ENCODE measurements at regions not wholly inside any gene's neighbourhood (a gene's known extent, or its start where the extent isn't known, plus 50 kb on each side); places are given as distances from the start of the nearest gene placed in this dataset.

- no peak for ATAC-seq
- no peak overlapping the region for H3K4me3 Mint-ChIP-seq
- no peaks in the 10 kb centered on the region for H3K4me1 Mint-ChIP-seq
These were observed 145.3 kb downstream of the POSTN start for GRCh38 chr13:37453246-37453645.

GRCh38 chr13:37450276-37450675 lies 148.3 kb downstream of the POSTN start:
- WGBS (ENCODE audit: insufficient coverage) = 62% methylated on average over 1 of the region's 2 CpGs
- Histone ChIP-seq H3K27me3 (ENCODE audit: control insufficient read depth, insufficient read depth, low read length) (no peaks in the 10 kb centered on the region), H3K4me3 (ENCODE audit: low read length) (no peak overlapping the region), H3K4me1 (ENCODE audit: control insufficient read depth, insufficient read depth, low read length) (no peaks in the 10 kb centered on the region), H3K9me3 (ENCODE audit: control insufficient read depth, insufficient read depth, low read length) (peaks cover 6% of the 10 kb centered on the region), H3K27ac (ENCODE audit: low read length) (no peak overlapping the region), H3K36me3 (ENCODE audit: control insufficient read depth, insufficient read depth, low read length) (no peaks in the 10 kb centered on the region)
- H3K36me3 Mint-ChIP-seq = peaks cover 33% of the 10 kb centered on the region
- intact Hi-C loops (cut with micrococcal nuclease) = no loop called here
- ATAC-seq (no peak), DNase-seq (no peak)
- peaks cover 19 to 23% of the 10 kb centered on the region in 2 donors for H3K9me3 Mint-ChIP-seq
- no peaks in the 10 kb centered on the region for H3K27me3 Mint-ChIP-seq (ENCODE audit: low read depth in 2 of 2)
- TF ChIP-seq CTCF (IDR thresholded peaks at IDR 0.05) = no peak
- H3K4me1 Mint-ChIP-seq = no peaks in the 10 kb centered on the region
- H3K4me3 Mint-ChIP-seq = no peak overlapping the region
- no peak overlapping the region for H3K27ac Mint-ChIP-seq

More at GRCh38 chr13:37453246-37453645, 145.3 kb downstream of the POSTN start:
- H3K4me1 ChIP-seq (ENCODE audit: control insufficient read depth, insufficient read depth, low read length) = no peaks in the 10 kb centered on the region
- Mint-ChIP-seq H3K27ac (no peak overlapping the region), H3K36me3 (peaks cover 26% of the 10 kb centered on the region), H3K27me3 (ENCODE audit: low read depth in 2 of 2) (no peaks in the 10 kb centered on the region), H3K9me3 (peaks cover 17 to 18% of the 10 kb centered on the region in 2 donors)
- H3K27ac ChIP-seq (ENCODE audit: low read length) = no peak overlapping the region
- H3K36me3 ChIP-seq (ENCODE audit: control insufficient read depth, insufficient read depth, low read length) = no peaks in the 10 kb centered on the region
- intact Hi-C loops (cut with micrococcal nuclease) = no loop called here
- DNase-seq = no peak
- no peak for TF ChIP-seq CTCF (IDR thresholded peaks at IDR 0.05)
- H3K4me3 ChIP-seq (ENCODE audit: low read length) = no peak overlapping the region
- no peaks in the 10 kb centered on the region for H3K27me3 ChIP-seq (ENCODE audit: control insufficient read depth, insufficient read depth, low read length)
- WGBS (ENCODE audit: insufficient coverage) = 80% methylated on average over 2 of the region's 2 CpGs
- H3K9me3 ChIP-seq (ENCODE audit: control insufficient read depth, insufficient read depth, low read length) = no peaks in the 10 kb centered on the region

GRCh38 chr13:37448153-37448552 lies 150.4 kb downstream of the POSTN start:
- H3K27ac ChIP-seq (ENCODE audit: low read length) = no peak overlapping the region
- intact Hi-C loops (cut with micrococcal nuclease) = no loop called here
- no peaks in the 10 kb centered on the region for H3K4me1 Mint-ChIP-seq
- H3K4me3 ChIP-seq (ENCODE audit: low read length) = no peak overlapping the region
- no peak for TF ChIP-seq CTCF (IDR thresholded peaks at IDR 0.05)
- H3K4me3 Mint-ChIP-seq = no peak overlapping the region
- no peaks in the 10 kb centered on the region for H3K4me1 ChIP-seq (ENCODE audit: control insufficient read depth, insufficient read depth, low read length)
- H3K36me3 Mint-ChIP-seq = peaks cover 22% of the 10 kb centered on the region
- ATAC-seq = no peak
- WGBS (ENCODE audit: insufficient coverage) = 86% methylated on average over 1 of the region's 1 CpG
- H3K9me3 ChIP-seq (ENCODE audit: control insufficient read depth, insufficient read depth, low read length) = peaks cover 6% of the 10 kb centered on the region
- no peaks in the 10 kb centered on the region for H3K27me3 ChIP-seq (ENCODE audit: control insufficient read depth, insufficient read depth, low read length)
- peaks cover 13 to 21% of the 10 kb centered on the region in 2 donors for H3K9me3 Mint-ChIP-seq
- no peaks in the 10 kb centered on the region for H3K36me3 ChIP-seq (ENCODE audit: control insufficient read depth, insufficient read depth, low read length)
- DNase-seq = no peak
- H3K27me3 Mint-ChIP-seq (ENCODE audit: low read depth in 2 of 2) = no peaks in the 10 kb centered on the region
- H3K27ac Mint-ChIP-seq = no peak overlapping the region

- Histone ChIP-seq H3K9me3 (ENCODE audit: control insufficient read depth, insufficient read depth, low read length) (peaks cover 6% of the 10 kb centered on the region), H3K27ac (ENCODE audit: low read length) (no peak overlapping the region), H3K27me3 (ENCODE audit: control insufficient read depth, insufficient read depth, low read length) (no peaks in the 10 kb centered on the region), H3K4me1 (ENCODE audit: control insufficient read depth, insufficient read depth, low read length) (no peaks in the 10 kb centered on the region), H3K4me3 (ENCODE audit: low read length) (no peak overlapping the region), H3K36me3 (ENCODE audit: control insufficient read depth, insufficient read depth, low read length) (no peaks in the 10 kb centered on the region)
- H3K4me3 Mint-ChIP-seq = no peak overlapping the region
- DNase-seq = no peak
- intact Hi-C loops (cut with micrococcal nuclease) = no loop called here
- ATAC-seq = no peak
- TF ChIP-seq CTCF (IDR thresholded peaks at IDR 0.05) = no peak
- H3K27me3 Mint-ChIP-seq (ENCODE audit: low read depth in 2 of 2) = no peaks in the 10 kb centered on the region
- WGBS (ENCODE audit: insufficient coverage) = 88% methylated on average over 3 of the region's 3 CpGs
- peaks cover 18 to 19% of the 10 kb centered on the region in 2 donors for H3K9me3 Mint-ChIP-seq
- no peaks in the 10 kb centered on the region for H3K4me1 Mint-ChIP-seq
- peaks cover 16% of the 10 kb centered on the region for H3K36me3 Mint-ChIP-seq
- H3K27ac Mint-ChIP-seq = no peak overlapping the region
These were observed 152.1 kb downstream of the POSTN start for GRCh38 chr13:37446503-37446902.
